ENCODE measurements at regions not wholly inside any gene's neighbourhood (a gene's known extent, or its start where the extent isn't known, plus 50 kb on each side); places are given as distances from the start of the nearest gene placed in this dataset.
A peak's percentile ranks its signal among the peaks of the same experiment; 100 is the strongest.
"Not testable (repeated sequence)": the region's sequence is repeated elsewhere in the genome, so short reads cannot be mapped to it uniquely, and the experiment has no call there.

- H3K27me3 ChIP-seq (ENCODE audit: control insufficient read depth in 2 of 2, insufficient read depth in 2 of 2, low read length in 2 of 2); H3K9ac ChIP-seq (ENCODE audit: low read depth in 1 of 2, low read length in 2 of 2); H3K36me3 ChIP-seq (ENCODE audit: control insufficient read depth in 2 of 2, insufficient read depth in 2 of 2, low read length in 2 of 2); H3K27ac ChIP-seq (ENCODE audit: low read depth in 2 of 2, low read length in 2 of 2); H3K4me1 ChIP-seq (ENCODE audit: control insufficient read depth in 2 of 2, insufficient read depth in 2 of 2, low read length in 2 of 2); H3K9me3 ChIP-seq (ENCODE audit: control insufficient read depth in 2 of 2, low read length in 2 of 2); H3K4me3 ChIP-seq (ENCODE audit: low read length in 2 of 2): not testable (repeated sequence)
These were observed 1419.9 kb upstream of the ADGRL3 start for GRCh38 chr4:59780271-59780670.

GRCh38 chr4:59805176-59805575 is 1395.0 kb upstream of the ADGRL3 start:
- no peaks in the 10 kb centered on the region for H3K27me3 ChIP-seq (ENCODE audit: control insufficient read depth in 2 of 2, insufficient read depth in 2 of 2, low read length in 2 of 2)
- H3K36me3 ChIP-seq (ENCODE audit: control insufficient read depth in 2 of 2, insufficient read depth in 2 of 2, low read length in 2 of 2) = no peaks in the 10 kb centered on the region
- no peaks in the 10 kb centered on the region for H3K9me3 ChIP-seq (ENCODE audit: control insufficient read depth in 2 of 2, low read length in 2 of 2)
- no peaks in the 10 kb centered on the region for H3K4me1 ChIP-seq (ENCODE audit: control insufficient read depth in 2 of 2, insufficient read depth in 2 of 2, low read length in 2 of 2)
- H3K4me3 ChIP-seq (ENCODE audit: low read length in 2 of 2) = no peak overlapping the region
- no peak overlapping the region for H3K9ac ChIP-seq (ENCODE audit: low read depth in 1 of 2, low read length in 2 of 2)
- H3K27ac ChIP-seq (ENCODE audit: low read depth in 2 of 2, low read length in 2 of 2) = no peak overlapping the region

GRCh38 chr4:59814402-59815010 is 1385.6 kb upstream of the ADGRL3 start:
- Histone ChIP-seq H3K4me1 (ENCODE audit: control insufficient read depth in 2 of 2, insufficient read depth in 2 of 2, low read length in 2 of 2) (no peaks in the 10 kb centered on the region), H3K9me3 (ENCODE audit: control insufficient read depth in 2 of 2, low read length in 2 of 2) (no peaks in the 10 kb centered on the region), H3K36me3 (ENCODE audit: control insufficient read depth in 2 of 2, insufficient read depth in 2 of 2, low read length in 2 of 2) (no peaks in the 10 kb centered on the region), H3K27ac (ENCODE audit: low read depth in 2 of 2, low read length in 2 of 2) (no peak overlapping the region), H3K27me3 (ENCODE audit: control insufficient read depth in 2 of 2, insufficient read depth in 2 of 2, low read length in 2 of 2) (no peaks in the 10 kb centered on the region), H3K9ac (ENCODE audit: low read depth in 1 of 2, low read length in 2 of 2) (no peak overlapping the region), H3K4me3 (ENCODE audit: low read length in 2 of 2) (no peak overlapping the region)

GRCh38 chr4:59818656-59819055 is 1381.5 kb upstream of the ADGRL3 start:
- Histone ChIP-seq H3K27ac (ENCODE audit: low read depth in 2 of 2, low read length in 2 of 2) (no peak overlapping the region), H3K9me3 (ENCODE audit: control insufficient read depth in 2 of 2, low read length in 2 of 2) (no peaks in the 10 kb centered on the region), H3K36me3 (ENCODE audit: control insufficient read depth in 2 of 2, insufficient read depth in 2 of 2, low read length in 2 of 2) (no peaks in the 10 kb centered on the region), H3K27me3 (ENCODE audit: control insufficient read depth in 2 of 2, insufficient read depth in 2 of 2, low read length in 2 of 2) (no peaks in the 10 kb centered on the region), H3K4me1 (ENCODE audit: control insufficient read depth in 2 of 2, insufficient read depth in 2 of 2, low read length in 2 of 2) (no peaks in the 10 kb centered on the region), H3K4me3 (ENCODE audit: low read length in 2 of 2) (peak overlapping the region; percentile 27 to 36), H3K9ac (ENCODE audit: low read depth in 1 of 2, low read length in 2 of 2) (no peak overlapping the region)

- no peak overlapping the region for H3K9ac ChIP-seq (ENCODE audit: low read depth in 1 of 2, low read length in 2 of 2)
- H3K27me3 ChIP-seq (ENCODE audit: control insufficient read depth in 2 of 2, insufficient read depth in 2 of 2, low read length in 2 of 2) = no peaks in the 10 kb centered on the region
- no peaks in the 10 kb centered on the region for H3K36me3 ChIP-seq (ENCODE audit: control insufficient read depth in 2 of 2, insufficient read depth in 2 of 2, low read length in 2 of 2)
- no peak overlapping the region for H3K27ac ChIP-seq (ENCODE audit: low read depth in 2 of 2, low read length in 2 of 2)
- H3K4me3 ChIP-seq (ENCODE audit: low read length in 2 of 2) = no peak overlapping the region
- no peaks in the 10 kb centered on the region for H3K4me1 ChIP-seq (ENCODE audit: control insufficient read depth in 2 of 2, insufficient read depth in 2 of 2, low read length in 2 of 2)
- no peaks in the 10 kb centered on the region for H3K9me3 ChIP-seq (ENCODE audit: control insufficient read depth in 2 of 2, low read length in 2 of 2)
These were observed 1376.8 kb upstream of the ADGRL3 start for GRCh38 chr4:59823311-59823710.

GRCh38 chr4:59825104-59825503 is 1375.0 kb upstream of the ADGRL3 start:
- no peak overlapping the region for H3K27ac ChIP-seq (ENCODE audit: low read depth in 2 of 2, low read length in 2 of 2)
- H3K9ac ChIP-seq (ENCODE audit: low read depth in 1 of 2, low read length in 2 of 2) = no peak overlapping the region
- no peaks in the 10 kb centered on the region for H3K4me1 ChIP-seq (ENCODE audit: control insufficient read depth in 2 of 2, insufficient read depth in 2 of 2, low read length in 2 of 2)
- H3K27me3 ChIP-seq (ENCODE audit: control insufficient read depth in 2 of 2, insufficient read depth in 2 of 2, low read length in 2 of 2) = no peaks in the 10 kb centered on the region
- H3K4me3 ChIP-seq (ENCODE audit: low read length in 2 of 2) = no peak overlapping the region
- H3K9me3 ChIP-seq (ENCODE audit: control insufficient read depth in 2 of 2, low read length in 2 of 2) = no peaks in the 10 kb centered on the region
- no peaks in the 10 kb centered on the region for H3K36me3 ChIP-seq (ENCODE audit: control insufficient read depth in 2 of 2, insufficient read depth in 2 of 2, low read length in 2 of 2)

GRCh38 chr4:59831746-59832145 is 1368.4 kb upstream of the ADGRL3 start:
- H3K27me3 ChIP-seq (ENCODE audit: control insufficient read depth in 2 of 2, insufficient read depth in 2 of 2, low read length in 2 of 2) = no peaks in the 10 kb centered on the region
- H3K9ac ChIP-seq (ENCODE audit: low read depth in 1 of 2, low read length in 2 of 2) = no peak overlapping the region

GRCh38 chr4:59834943-59835342 is 1365.2 kb upstream of the ADGRL3 start:
- no peaks in the 10 kb centered on the region for H3K27me3 ChIP-seq (ENCODE audit: control insufficient read depth in 2 of 2, insufficient read depth in 2 of 2, low read length in 2 of 2)
- H3K36me3 ChIP-seq (ENCODE audit: control insufficient read depth in 2 of 2, insufficient read depth in 2 of 2, low read length in 2 of 2) = no peaks in the 10 kb centered on the region
- H3K9me3 ChIP-seq (ENCODE audit: control insufficient read depth in 2 of 2, low read length in 2 of 2) = peaks cover 0 to 5% of the 10 kb centered on the region in 2 donors
- no peaks in the 10 kb centered on the region for H3K4me1 ChIP-seq (ENCODE audit: control insufficient read depth in 2 of 2, insufficient read depth in 2 of 2, low read length in 2 of 2)
- H3K27ac ChIP-seq (ENCODE audit: low read depth in 2 of 2, low read length in 2 of 2) = no peak overlapping the region
- no peak overlapping the region for H3K9ac ChIP-seq (ENCODE audit: low read depth in 1 of 2, low read length in 2 of 2)
- no peak overlapping the region for H3K4me3 ChIP-seq (ENCODE audit: low read length in 2 of 2)

More at GRCh38 chr4:59831746-59832145, 1368.4 kb upstream of the ADGRL3 start:
- Histone ChIP-seq H3K4me3 (ENCODE audit: low read length in 2 of 2) (no peak overlapping the region), H3K4me1 (ENCODE audit: control insufficient read depth in 2 of 2, insufficient read depth in 2 of 2, low read length in 2 of 2) (no peaks in the 10 kb centered on the region), H3K36me3 (ENCODE audit: control insufficient read depth in 2 of 2, insufficient read depth in 2 of 2, low read length in 2 of 2) (no peaks in the 10 kb centered on the region), H3K27ac (ENCODE audit: low read depth in 2 of 2, low read length in 2 of 2) (no peak overlapping the region), H3K9me3 (ENCODE audit: control insufficient read depth in 2 of 2, low read length in 2 of 2) (no peaks in the 10 kb centered on the region)

GRCh38 chr4:59837751-59838150 is 1362.4 kb upstream of the ADGRL3 start:
- Histone ChIP-seq H3K4me3 (ENCODE audit: low read length in 2 of 2) (no peak overlapping the region), H3K4me1 (ENCODE audit: control insufficient read depth in 2 of 2, insufficient read depth in 2 of 2, low read length in 2 of 2) (no peaks in the 10 kb centered on the region), H3K36me3 (ENCODE audit: control insufficient read depth in 2 of 2, insufficient read depth in 2 of 2, low read length in 2 of 2) (no peaks in the 10 kb centered on the region), H3K9me3 (ENCODE audit: control insufficient read depth in 2 of 2, low read length in 2 of 2) (peaks cover 0 to 5% of the 10 kb centered on the region in 2 donors), H3K27me3 (ENCODE audit: control insufficient read depth in 2 of 2, insufficient read depth in 2 of 2, low read length in 2 of 2) (no peaks in the 10 kb centered on the region), H3K9ac (ENCODE audit: low read depth in 1 of 2, low read length in 2 of 2) (no peak overlapping the region), H3K27ac (ENCODE audit: low read depth in 2 of 2, low read length in 2 of 2) (no peak overlapping the region)

GRCh38 chr4:59838236-59838635 is 1361.9 kb upstream of the ADGRL3 start:
- H3K27me3 ChIP-seq (ENCODE audit: control insufficient read depth in 2 of 2, insufficient read depth in 2 of 2, low read length in 2 of 2) = no peaks in the 10 kb centered on the region
- no peak overlapping the region for H3K9ac ChIP-seq (ENCODE audit: low read depth in 1 of 2, low read length in 2 of 2)
- H3K9me3 ChIP-seq (ENCODE audit: control insufficient read depth in 2 of 2, low read length in 2 of 2) = peaks cover 0 to 5% of the 10 kb centered on the region in 2 donors
- H3K4me1 ChIP-seq (ENCODE audit: control insufficient read depth in 2 of 2, insufficient read depth in 2 of 2, low read length in 2 of 2) = no peaks in the 10 kb centered on the region
- H3K4me3 ChIP-seq (ENCODE audit: low read length in 2 of 2) = no peak overlapping the region
- no peak overlapping the region for H3K27ac ChIP-seq (ENCODE audit: low read depth in 2 of 2, low read length in 2 of 2)
- H3K36me3 ChIP-seq (ENCODE audit: control insufficient read depth in 2 of 2, insufficient read depth in 2 of 2, low read length in 2 of 2) = no peaks in the 10 kb centered on the region

GRCh38 chr4:59841698-59842097 is 1358.4 kb upstream of the ADGRL3 start:
- H3K36me3 ChIP-seq (ENCODE audit: control insufficient read depth in 2 of 2, insufficient read depth in 2 of 2, low read length in 2 of 2) = no peaks in the 10 kb centered on the region
- no peak overlapping the region for H3K27ac ChIP-seq (ENCODE audit: low read depth in 2 of 2, low read length in 2 of 2)
- no peaks in the 10 kb centered on the region for H3K4me1 ChIP-seq (ENCODE audit: control insufficient read depth in 2 of 2, insufficient read depth in 2 of 2, low read length in 2 of 2)
- H3K9me3 ChIP-seq (ENCODE audit: control insufficient read depth in 2 of 2, low read length in 2 of 2) = peaks cover 0 to 5% of the 10 kb centered on the region in 2 donors
- H3K9ac ChIP-seq (ENCODE audit: low read depth in 1 of 2, low read length in 2 of 2) = no peak overlapping the region
- no peak overlapping the region for H3K4me3 ChIP-seq (ENCODE audit: low read length in 2 of 2)
- H3K27me3 ChIP-seq (ENCODE audit: control insufficient read depth in 2 of 2, insufficient read depth in 2 of 2, low read length in 2 of 2) = no peaks in the 10 kb centered on the region

All from mucosa of rectum (tissue), 2 donors.